ENCODE measurements at regions not wholly inside any gene's neighbourhood (a gene's known extent, or its start where the extent isn't known, plus 50 kb on each side); places are given as distances from the start of the nearest gene placed in this dataset.

- ATAC-seq, result no peak
- no TSS peak for BruUV-seq (replicated peaks)
- no peaks in the 10 kb centered on the region for H3K9me3 ChIP-seq (replicated peaks; ENCODE audit: control insufficient read depth, insufficient read depth, low read length)
- H3K4me3 ChIP-seq, result no peak overlapping the region
- no peaks in the 10 kb centered on the region for H3K36me3 ChIP-seq (ENCODE audit: control insufficient read depth in 2 of 2, insufficient read depth in 2 of 2, low read length in 1 of 2)
- no peak for DNase-seq (ENCODE audit: low read depth, low spot score)
- ChIA-PET CTCF (no interaction called here), SMC1A (ENCODE audit: uncharacterized antibody, unreplicated experiment) (interaction anchor here (0.7 kb wide), 1 partner anchor 39 kb away, joined by 4 read pairs; no protein-coding TSS in a partner anchor), POLR2A (no interaction called here), RAD21 (ENCODE audit: unreplicated experiment) (no interaction called here)
- no peaks in the 10 kb centered on the region for H3K79me2 ChIP-seq (ENCODE audit: control insufficient read depth, insufficient read depth, low read length)
- H3K27me3 ChIP-seq (replicated peaks in 1 of 2; ENCODE audit: control insufficient read depth in 2 of 2, insufficient read depth in 2 of 2, low read length in 1 of 2), result no peaks in the 10 kb centered on the region
- H3K27ac ChIP-seq (ENCODE audit: control insufficient read depth, insufficient read depth), result no peak overlapping the region
- FAIRE-seq, result no peak
- no peak overlapping the region for H2AFZ ChIP-seq (ENCODE audit: control insufficient read depth, low read depth, low read length)
- H4K20me1 ChIP-seq (ENCODE audit: control insufficient read depth, insufficient read depth), result no peaks in the 10 kb centered on the region
- no peak overlapping the region for H3K9ac ChIP-seq (ENCODE audit: control insufficient read depth, insufficient read depth, low read length)
- in situ Hi-C loops (cut with MboI), result no loop called here
- H3K4me1 ChIP-seq (ENCODE audit: control insufficient read depth, insufficient read depth, low read length), result no peaks in the 10 kb centered on the region
- WGBS (ENCODE audit: insufficient coverage, insufficient replicate concordance, low lambda C conversion rate, missing lambda C conversion rate), result 21% methylated on average over 3 of the region's 3 CpGs
- no peak overlapping the region for H3K4me2 ChIP-seq (ENCODE audit: control insufficient read depth, insufficient read depth)
- TF ChIP-seq JUNB (IDR thresholded peaks at IDR 0.05) (no peak), POLR2A (IDR thresholded peaks at IDR 0.05; ENCODE audit: low read depth, low read length) (no peak), SUZ12 (IDR thresholded peaks at IDR 0.05; ENCODE audit: unreplicated experiment) (no peak), ZNF622 (IDR thresholded peaks at IDR 0.05) (no peak), MEF2A (IDR thresholded peaks at IDR 0.05; ENCODE audit: insufficient read depth, low read depth, low read length) (no peak), FOXM1 (IDR thresholded peaks at IDR 0.05; ENCODE audit: low read depth, low read length) (no peak), MXI1 (IDR thresholded peaks at IDR 0.05; ENCODE audit: low read depth, low read length) (no peak), NR2C1 (IDR thresholded peaks at IDR 0.05) (no peak), BCL3 (IDR thresholded peaks at IDR 0.05; ENCODE audit: borderline replicate concordance, insufficient read depth, low read depth, low read length, poor library complexity, severe bottlenecking) (no peak), TARDBP (IDR thresholded peaks at IDR 0.05; ENCODE audit: borderline replicate concordance) (no peak)
- intact Hi-C loops (cut with micrococcal nuclease; ENCODE audit: unreplicated experiment), result no loop called here
These were observed 422.3 kb upstream of the WWC1 start for GRCh38 chr5:167869125-167869524.

All from GM12878 (cell line).